ENCODE measurements at regions not wholly inside any gene's neighbourhood (a gene's known extent, or its start where the extent isn't known, plus 50 kb on each side); places are given as distances from the start of the nearest gene placed in this dataset.

- DNase-seq: no peak
These were observed 50.0 kb upstream of the TRPM1 start for GRCh38 chr15:31151301-31152233.

- DNase-seq: no peak
These were observed 52.0 kb upstream of the TRPM1 start for GRCh38 chr15:31153531-31153930.

GRCh38 chr15:31155151-31155550 lies 53.6 kb upstream of the TRPM1 start:
- DNase-seq: no peak

GRCh38 chr15:31156226-31156625 lies 54.7 kb upstream of the TRPM1 start:
- no peak for DNase-seq

- DNase-seq: no peak
These were observed 55.3 kb upstream of the TRPM1 start for GRCh38 chr15:31156808-31157207.

DNA sequence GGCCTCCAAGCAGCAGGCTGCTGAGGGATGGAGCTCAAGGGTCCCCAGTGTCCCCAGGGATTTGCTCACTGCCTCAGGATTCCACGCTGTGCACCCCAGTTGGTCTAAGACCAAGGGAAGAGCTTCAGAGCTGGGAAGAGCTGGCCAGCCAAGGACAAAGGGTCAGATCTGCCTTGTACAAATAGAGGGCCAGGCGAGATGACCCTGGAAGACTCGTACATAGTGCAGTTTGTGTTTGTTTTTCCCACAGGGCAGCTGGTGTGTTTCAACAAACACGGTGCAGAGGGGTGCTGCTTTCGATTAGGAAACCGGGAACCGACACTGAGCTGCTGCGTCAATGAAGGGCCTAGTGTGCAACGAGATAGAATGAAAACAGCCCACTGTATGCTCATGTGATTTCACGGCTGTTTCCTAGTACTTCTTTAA lies 56.1 kb upstream of the TRPM1 start:
- DNase-seq: no peak

- no peak for DNase-seq
These were observed 57.5 kb upstream of the TRPM1 start for GRCh38 chr15:31158858-31159569.

DNA sequence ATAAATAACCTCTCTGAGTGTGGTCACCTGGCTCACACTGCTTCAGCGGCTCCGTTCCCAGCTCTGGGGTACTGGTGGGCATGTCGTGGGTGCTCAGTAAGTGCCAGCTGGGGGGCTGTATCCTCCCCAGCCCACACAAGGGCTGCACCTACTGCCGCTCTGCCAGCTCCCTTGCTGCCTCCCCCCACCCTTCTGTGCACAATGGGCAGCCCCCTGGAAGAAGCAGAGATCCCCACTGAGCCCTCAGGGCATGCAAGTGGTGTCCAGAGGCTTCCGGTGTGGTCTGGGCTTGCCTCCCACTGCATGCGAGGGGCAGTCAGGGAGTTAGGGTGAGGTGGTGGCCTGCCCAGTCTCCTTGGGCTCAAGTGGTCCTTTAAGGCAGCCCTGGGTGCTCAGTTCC lies 58.3 kb upstream of the TRPM1 start:
- no peak for DNase-seq

DNA sequence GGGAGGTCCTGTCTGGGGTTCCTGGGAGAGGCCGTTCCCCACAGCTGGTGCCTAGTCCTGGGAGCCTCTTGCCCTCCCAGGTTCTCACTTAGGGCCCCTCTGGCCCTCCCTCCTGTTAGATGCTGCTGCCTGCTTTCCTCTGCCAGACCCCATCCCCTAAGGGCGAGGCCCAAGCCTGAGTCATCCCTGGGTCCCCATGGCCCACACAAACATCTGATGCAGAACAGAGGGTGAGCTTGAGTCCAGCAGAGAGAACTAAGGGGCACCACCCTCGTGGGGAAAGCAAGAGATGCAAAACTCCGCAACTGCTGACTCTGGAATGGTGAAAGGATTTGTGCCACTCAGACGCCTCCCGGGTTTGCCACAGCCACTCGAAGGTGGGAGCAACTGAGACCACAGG lies 58.8 kb upstream of the TRPM1 start:
- DNase-seq: no peak

DNA sequence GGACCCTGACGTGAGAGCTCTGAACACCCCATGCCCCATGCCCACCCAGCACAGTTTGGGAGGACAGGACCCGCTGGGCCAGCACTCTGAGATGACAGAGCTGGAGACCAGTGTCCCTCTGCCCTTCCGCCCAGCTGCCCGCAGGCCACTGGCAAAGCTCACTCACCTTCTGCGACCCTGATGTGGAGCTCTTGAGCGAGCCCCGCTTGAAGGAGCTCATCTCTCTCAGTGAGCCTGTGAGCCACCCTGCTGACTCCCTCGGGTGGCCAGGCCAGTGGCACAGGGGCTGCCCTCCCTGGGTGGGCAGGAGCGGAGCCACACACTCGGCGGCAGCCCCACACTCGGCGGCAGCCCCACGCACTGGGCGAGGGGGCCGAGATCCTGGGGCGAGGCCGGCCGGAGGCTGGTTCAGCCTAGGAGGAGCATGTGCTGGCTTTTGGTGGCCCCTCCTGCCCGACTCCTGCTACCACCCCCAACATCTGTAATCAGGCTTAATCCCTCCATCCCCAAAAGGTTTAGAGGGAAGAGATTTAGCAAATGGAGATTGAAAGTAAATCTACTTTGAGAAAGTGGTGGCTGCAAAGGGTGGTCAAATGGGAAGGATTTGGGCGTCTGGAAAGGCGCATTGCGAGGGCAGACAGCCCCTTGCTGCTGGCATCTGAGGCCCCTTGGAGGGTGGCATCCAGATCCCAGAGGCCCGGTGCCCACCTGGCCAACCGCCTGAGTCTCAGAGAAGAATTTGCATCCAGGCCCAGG lies 59.4 kb upstream of the TRPM1 start:
- DNase-seq: no peak

GRCh38 chr15:31161951-31162350 lies 60.4 kb upstream of the TRPM1 start:
- no peak for DNase-seq

DNA sequence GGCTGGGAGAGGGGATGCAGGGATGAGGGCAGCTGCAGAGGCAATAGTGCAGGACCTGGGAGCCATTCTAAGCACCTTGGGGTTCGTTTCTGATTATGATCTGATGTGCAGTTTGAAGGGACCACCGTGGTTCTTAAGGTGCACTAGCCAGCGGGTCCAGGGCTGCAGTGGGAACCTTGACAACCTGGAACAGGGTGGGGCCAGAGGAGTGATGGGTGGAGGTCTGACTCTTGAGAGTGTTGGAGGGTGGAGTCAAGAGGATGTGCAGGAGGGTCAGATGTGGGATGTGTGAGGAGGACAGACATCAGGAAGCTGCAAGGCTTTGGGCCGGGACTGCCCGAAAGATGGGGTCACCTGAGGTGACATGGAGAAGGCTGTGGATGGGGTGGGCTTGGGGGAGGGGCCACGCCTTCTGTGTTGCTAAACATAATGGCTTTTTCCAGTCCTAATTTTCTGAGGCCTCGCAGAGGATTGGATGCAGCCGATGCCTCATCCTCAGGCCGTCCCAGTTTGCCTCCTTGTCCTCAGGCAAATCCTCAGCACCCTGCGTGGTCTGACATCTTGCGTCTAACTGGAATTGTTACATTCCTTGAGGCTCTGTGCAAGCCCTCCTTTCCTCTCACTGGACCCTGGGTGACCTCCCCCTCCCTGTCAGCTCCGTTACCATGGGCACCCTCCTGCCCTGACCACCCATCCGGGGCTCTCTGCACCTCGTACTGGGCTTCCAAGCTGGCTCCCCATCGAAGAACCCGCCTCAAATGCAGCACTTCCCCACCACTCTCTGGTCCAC lies 61.4 kb upstream of the TRPM1 start:
- no peak for DNase-seq

- no peak for DNase-seq
These were observed 62.4 kb upstream of the TRPM1 start for GRCh38 chr15:31163769-31164572.

- no peak for DNase-seq
These were observed 63.0 kb upstream of the TRPM1 start for GRCh38 chr15:31164573-31164912.

- no peak for DNase-seq
These were observed 68.0 kb upstream of the TRPM1 start for GRCh38 chr15:31169558-31169957.

- no peak for DNase-seq
These were observed 70.2 kb upstream of the TRPM1 start for GRCh38 chr15:31171731-31172130.

DNA sequence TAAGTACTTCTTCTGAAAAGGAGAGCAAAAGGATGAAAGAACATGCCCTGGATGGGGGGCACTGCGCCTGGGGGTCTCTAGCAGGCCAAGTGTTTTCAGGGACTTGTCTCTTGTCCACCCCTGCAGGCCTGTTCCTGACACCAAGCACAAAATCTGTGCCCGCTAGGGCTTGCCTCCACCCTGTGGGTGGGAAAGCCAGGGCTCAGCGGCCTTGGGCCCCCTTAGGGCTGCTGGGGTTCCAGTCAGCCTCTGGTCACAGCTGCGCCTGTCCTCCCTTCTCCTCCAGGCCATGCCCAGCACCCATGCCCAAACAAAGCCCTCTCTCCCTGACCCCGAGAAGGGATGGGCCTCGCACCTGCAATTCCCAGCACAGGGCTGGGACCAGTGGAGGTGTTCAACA lies 71.1 kb upstream of the TRPM1 start:
- DNase-seq: no peak

DNA sequence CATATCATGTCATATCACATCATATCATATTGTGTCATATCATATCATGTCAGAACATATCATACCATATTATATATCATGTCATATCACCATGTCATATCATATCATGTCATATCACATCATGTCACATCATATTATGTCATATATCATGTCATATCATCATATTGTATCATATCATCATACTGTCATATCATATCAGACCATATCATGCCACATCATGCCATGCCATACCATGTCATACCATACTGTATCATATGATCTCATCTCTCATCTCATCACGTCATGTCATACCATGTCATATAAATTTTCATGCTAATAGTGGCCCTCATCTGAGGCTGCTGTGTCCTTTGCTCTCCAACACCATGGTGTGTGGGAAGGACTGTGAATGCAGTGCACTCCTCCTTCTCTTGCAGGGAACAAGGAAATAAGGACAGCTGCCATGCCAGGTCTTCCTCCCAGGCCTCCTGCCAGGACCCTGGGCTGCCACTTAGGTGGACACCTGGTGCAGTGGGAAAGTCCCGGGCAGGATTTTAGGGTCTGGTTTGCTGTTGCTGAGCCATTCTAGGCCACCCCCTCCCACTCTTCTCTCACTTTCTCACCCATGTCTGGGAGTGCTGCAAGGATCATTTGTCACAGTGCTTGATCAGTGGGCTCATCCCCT lies 72.4 kb upstream of the TRPM1 start:
- no peak for DNase-seq

- no peak for DNase-seq
These were observed 74.0 kb upstream of the TRPM1 start for GRCh38 chr15:31175484-31175883.

GRCh38 chr15:31177951-31178350 lies 76.4 kb upstream of the TRPM1 start:
- DNase-seq: no peak

- no peak for DNase-seq
These were observed 77.2 kb upstream of the TRPM1 start for GRCh38 chr15:31178705-31179104.

Data from NCI-H1092 (cell line).